Right atrium auricular region (tissue), 2 donors: ENCODE measurements at regions not wholly inside any gene's neighbourhood (a gene's known extent, or its start where the extent isn't known, plus 50 kb on each side); places are given as distances from the start of the nearest gene placed in this dataset.

Experiments used
- DNase-seq: peaks from one replicate; pipeline ENCODE4 v3.0.0-alpha.2; 2019; ENCODE audit warnings: low spot score
- H3K27ac ChIP-seq, 2 donors: fragments of 200-600 bp; sonication (generic); 1 replicate in 1 of 2; 2 replicates in 1 of 2; pipeline ENCODE4 v1.5.1; 2016 to 2019
- H3K27me3 ChIP-seq, 2 donors: fragments of 200-600 bp; sonication (generic); one replicate each; pipeline versions ENCODE4 v1.5.1 to v1.6.0; 2017 to 2019
- H3K36me3 ChIP-seq: fragments of 200-600 bp; sonication (generic); one replicate; pipeline ENCODE4 v1.5.1; 2016
- H3K4me1 ChIP-seq, 2 donors: fragments of 200-600 bp; sonication (generic); one replicate each; pipeline versions ENCODE4 v1.5.1 to v1.6.0; 2017 to 2019
- H3K4me3 ChIP-seq, 2 donors: fragments of 200-600 bp; sonication (generic); 1 replicate in 1 of 2; 2 replicates in 1 of 2; pipeline ENCODE4 v1.5.1; 2017 to 2019; ENCODE audit warnings: mild to moderate bottlenecking in 1 of 2, moderate library complexity in 1 of 2
- H3K9me3 ChIP-seq, 2 donors: fragments of 200-600 bp; sonication (generic); one replicate each; pipeline ENCODE4 v1.5.1; 2019
- TF ChIP-seq, protein P1 (sequence below), 2 donors: fragments of 200-600 bp; sonication (generic); IDR thresholded peaks; one replicate each; pipeline ENCODE4 v1.5.1; 2019; ENCODE audit warnings: antibody characterized with exemption in 2 of 2

DNA sequence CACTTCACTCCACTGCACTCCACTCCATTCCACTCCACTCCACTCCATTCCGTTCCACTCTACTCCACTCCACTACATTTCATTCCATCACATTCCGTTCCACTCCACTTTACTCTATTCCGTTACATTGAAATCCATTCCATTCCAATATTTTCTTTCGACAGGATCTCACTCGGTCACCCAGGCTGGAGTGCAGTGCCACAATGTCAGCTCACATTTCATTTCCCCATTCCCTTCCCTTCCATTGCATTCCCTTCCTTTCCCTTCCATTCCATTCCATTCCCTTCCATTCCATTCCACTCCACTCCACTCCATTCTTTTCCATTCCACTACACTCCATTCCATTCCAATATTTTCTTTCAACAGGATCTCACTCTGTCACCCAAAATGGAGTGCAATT is 1407.6 kb upstream of the USP9Y start:
- Histone ChIP-seq H3K27ac (no peak overlapping the region), H3K27me3 (no peaks in the 10 kb centered on the region), H3K4me1 (no peaks in the 10 kb centered on the region), H3K36me3 (no peaks in the 10 kb centered on the region), H3K9me3 (no peaks in the 10 kb centered on the region), H3K4me3 (no peak overlapping the region)
- DNase-seq, result no peak
- TF ChIP-seq, protein P1, sequence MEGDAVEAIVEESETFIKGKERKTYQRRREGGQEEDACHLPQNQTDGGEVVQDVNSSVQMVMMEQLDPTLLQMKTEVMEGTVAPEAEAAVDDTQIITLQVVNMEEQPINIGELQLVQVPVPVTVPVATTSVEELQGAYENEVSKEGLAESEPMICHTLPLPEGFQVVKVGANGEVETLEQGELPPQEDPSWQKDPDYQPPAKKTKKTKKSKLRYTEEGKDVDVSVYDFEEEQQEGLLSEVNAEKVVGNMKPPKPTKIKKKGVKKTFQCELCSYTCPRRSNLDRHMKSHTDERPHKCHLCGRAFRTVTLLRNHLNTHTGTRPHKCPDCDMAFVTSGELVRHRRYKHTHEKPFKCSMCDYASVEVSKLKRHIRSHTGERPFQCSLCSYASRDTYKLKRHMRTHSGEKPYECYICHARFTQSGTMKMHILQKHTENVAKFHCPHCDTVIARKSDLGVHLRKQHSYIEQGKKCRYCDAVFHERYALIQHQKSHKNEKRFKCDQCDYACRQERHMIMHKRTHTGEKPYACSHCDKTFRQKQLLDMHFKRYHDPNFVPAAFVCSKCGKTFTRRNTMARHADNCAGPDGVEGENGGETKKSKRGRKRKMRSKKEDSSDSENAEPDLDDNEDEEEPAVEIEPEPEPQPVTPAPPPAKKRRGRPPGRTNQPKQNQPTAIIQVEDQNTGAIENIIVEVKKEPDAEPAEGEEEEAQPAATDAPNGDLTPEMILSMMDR (IDR thresholded peaks at IDR 0.05), result no peak

DNA sequence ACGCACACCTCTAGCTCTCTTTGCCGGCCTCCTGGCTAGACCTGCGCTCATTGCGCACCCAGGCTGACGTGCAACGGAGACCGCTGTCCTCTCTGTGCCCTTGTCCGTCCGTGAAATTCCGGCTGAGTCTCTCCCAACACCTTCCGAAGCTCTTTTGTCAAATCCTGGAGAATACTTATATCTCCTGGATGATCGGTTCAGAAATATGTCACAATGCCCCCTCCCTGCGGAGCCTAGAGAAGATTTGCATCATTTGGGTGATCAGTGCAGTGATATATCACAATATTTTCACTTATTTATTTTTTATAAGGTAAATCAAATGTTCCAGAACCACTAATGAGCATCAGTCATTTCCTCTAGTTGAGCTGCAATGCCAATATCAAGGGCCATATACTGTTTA is 1366.9 kb upstream of the USP9Y start:
- H3K4me1 ChIP-seq, result no peaks in the 10 kb centered on the region
- H3K27ac ChIP-seq, result no peak overlapping the region
- no peaks in the 10 kb centered on the region for H3K36me3 ChIP-seq
- TF ChIP-seq, protein P1 (IDR thresholded peaks at IDR 0.05), result no peak
- H3K4me3 ChIP-seq, result no peak overlapping the region
- DNase-seq, result peak; percentile 60
- no peaks in the 10 kb centered on the region for H3K9me3 ChIP-seq
- no peaks in the 10 kb centered on the region for H3K27me3 ChIP-seq
